ENCODE measurements at regions not wholly inside any gene's neighbourhood (a gene's known extent, or its start where the extent isn't known, plus 50 kb on each side); places are given as distances from the start of the nearest gene placed in this dataset.

DNA sequence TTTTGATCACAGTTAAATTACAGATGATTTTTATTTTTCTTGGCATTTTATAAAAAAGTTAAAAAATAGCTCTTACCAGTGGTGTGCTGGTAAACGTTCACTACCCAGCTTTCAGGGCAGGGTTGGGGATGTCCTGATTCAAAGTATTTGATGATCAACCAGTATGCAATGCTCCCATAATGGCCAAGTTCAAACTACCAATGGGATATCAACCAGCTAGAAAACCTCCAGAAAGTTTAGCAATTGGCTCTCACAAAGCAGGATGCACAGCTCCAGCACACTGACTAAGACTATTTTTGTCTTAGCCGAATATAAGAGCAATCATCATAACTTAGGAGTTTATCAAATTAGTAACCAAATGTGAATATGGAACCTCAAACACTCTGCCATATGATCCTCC, 108.0 kb upstream of the PDE5A start:
- Histone ChIP-seq H3K4me2 (ENCODE audit: low read depth, low read length, poor library complexity, severe bottlenecking) (no peak overlapping the region), H3K27ac (ENCODE audit: low read length) (no peak overlapping the region), H2AFZ (ENCODE audit: low read length) (no peak overlapping the region), H3K9ac (ENCODE audit: low read length) (no peak overlapping the region), H3K36me3 (ENCODE audit: insufficient read depth, low read length) (no peaks in the 10 kb centered on the region), H4K20me1 (ENCODE audit: insufficient read depth, low read depth, low read length) (no peaks in the 10 kb centered on the region), H3K79me2 (ENCODE audit: low read length) (no peaks in the 10 kb centered on the region), H3K4me3 (ENCODE audit: low read length) (no peak overlapping the region), H3K9me2 (replicated peaks; ENCODE audit: insufficient read depth, low read length) (no peaks in the 10 kb centered on the region), H3K9me3 (ENCODE audit: low read length) (no peaks in the 10 kb centered on the region), H3K27me3 (ENCODE audit: low read length) (no peaks in the 10 kb centered on the region), H3K4me1 (ENCODE audit: low read length) (no peaks in the 10 kb centered on the region)
- DNase-seq, result no peak

DNA sequence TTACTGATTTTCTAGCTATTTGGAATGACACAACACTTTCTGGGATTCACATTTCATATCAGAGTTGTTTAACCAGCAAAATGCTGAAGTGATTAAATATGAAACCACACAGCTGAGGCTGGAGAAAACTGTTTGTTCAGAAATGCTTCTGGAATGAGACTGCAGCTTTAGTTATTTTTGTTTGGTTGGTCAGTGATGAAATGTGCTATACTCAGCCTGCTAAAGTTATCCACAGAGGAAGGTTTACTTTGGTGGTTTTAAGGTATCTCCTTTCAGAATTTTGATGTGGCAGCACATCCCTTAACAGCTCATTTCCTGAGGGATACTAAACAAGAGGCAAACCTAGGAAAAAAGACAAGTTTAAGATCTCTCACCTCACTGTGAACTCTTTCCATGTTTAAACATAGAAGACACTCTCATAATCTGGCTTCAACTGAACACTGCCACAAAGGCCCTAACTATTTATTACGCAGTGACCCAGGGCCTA, 106.6 kb upstream of the PDE5A start:
- H3K27ac ChIP-seq (ENCODE audit: low read length), result no peak overlapping the region
- no peaks in the 10 kb centered on the region for H3K79me2 ChIP-seq (ENCODE audit: low read length)
- no peaks in the 10 kb centered on the region for H3K27me3 ChIP-seq (ENCODE audit: low read length)
- no peak overlapping the region for H3K9ac ChIP-seq (ENCODE audit: low read length)
- H2AFZ ChIP-seq (ENCODE audit: low read length), result no peak overlapping the region
- no peak overlapping the region for H3K4me2 ChIP-seq (ENCODE audit: low read depth, low read length, poor library complexity, severe bottlenecking)
- no peaks in the 10 kb centered on the region for H3K9me3 ChIP-seq (ENCODE audit: low read length)
- H4K20me1 ChIP-seq (ENCODE audit: insufficient read depth, low read depth, low read length), result no peaks in the 10 kb centered on the region
- no peak for DNase-seq
- no peaks in the 10 kb centered on the region for H3K9me2 ChIP-seq (replicated peaks; ENCODE audit: insufficient read depth, low read length)
- H3K4me3 ChIP-seq (ENCODE audit: low read length), result no peak overlapping the region
- no peaks in the 10 kb centered on the region for H3K4me1 ChIP-seq (ENCODE audit: low read length)
- H3K36me3 ChIP-seq (ENCODE audit: insufficient read depth, low read length), result no peaks in the 10 kb centered on the region

DNA sequence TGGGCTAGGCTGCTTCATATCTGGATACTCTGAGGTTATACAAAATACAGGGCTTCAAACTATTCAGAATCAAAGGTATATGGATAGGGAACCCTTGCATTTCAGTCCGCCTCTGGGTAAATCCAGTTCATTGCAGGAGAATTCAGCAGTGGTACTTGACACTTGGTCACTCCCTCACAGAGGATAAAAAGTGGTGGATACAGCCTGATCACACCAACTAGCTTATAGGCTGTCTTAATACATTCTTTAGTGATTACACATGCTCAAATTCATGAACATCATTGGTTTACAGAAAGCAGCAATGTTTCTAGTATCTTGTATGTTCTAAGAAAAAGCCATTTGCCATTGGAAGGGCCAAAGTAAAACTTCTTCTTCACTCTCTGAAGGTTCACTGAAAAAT, 104.8 kb upstream of the PDE5A start:
- Histone ChIP-seq H4K20me1 (ENCODE audit: insufficient read depth, low read depth, low read length) (no peaks in the 10 kb centered on the region), H3K79me2 (ENCODE audit: low read length) (no peaks in the 10 kb centered on the region), H2AFZ (ENCODE audit: low read length) (no peak overlapping the region), H3K27me3 (ENCODE audit: low read length) (no peaks in the 10 kb centered on the region), H3K4me1 (ENCODE audit: low read length) (no peaks in the 10 kb centered on the region), H3K9me2 (replicated peaks; ENCODE audit: insufficient read depth, low read length) (no peaks in the 10 kb centered on the region), H3K27ac (ENCODE audit: low read length) (no peak overlapping the region), H3K36me3 (ENCODE audit: insufficient read depth, low read length) (no peaks in the 10 kb centered on the region), H3K9ac (ENCODE audit: low read length) (no peak overlapping the region), H3K4me2 (ENCODE audit: low read depth, low read length, poor library complexity, severe bottlenecking) (no peak overlapping the region), H3K9me3 (ENCODE audit: low read length) (no peaks in the 10 kb centered on the region), H3K4me3 (ENCODE audit: low read length) (no peak overlapping the region)
- no peak for DNase-seq

DNA sequence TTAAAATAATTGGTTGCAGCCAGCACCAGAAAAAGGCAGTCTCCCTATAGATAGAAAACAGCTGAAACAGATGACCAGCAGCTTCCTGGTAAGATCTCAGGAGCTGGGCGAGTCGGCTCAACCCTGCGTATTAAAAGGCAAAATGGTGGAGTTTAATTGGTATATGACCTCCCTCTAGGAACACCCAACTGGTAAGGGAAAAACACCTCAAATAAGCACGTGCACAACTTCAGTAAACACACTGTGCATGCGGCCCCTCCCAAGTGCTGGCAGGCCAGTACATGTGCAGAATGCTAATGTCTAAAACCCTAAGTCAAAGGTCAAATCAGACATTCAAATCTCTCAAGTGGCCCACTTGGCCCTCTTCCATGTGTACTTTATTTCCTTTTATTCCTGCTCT, 103.2 kb upstream of the PDE5A start:
- no peaks in the 10 kb centered on the region for H4K20me1 ChIP-seq (ENCODE audit: insufficient read depth, low read depth, low read length)
- no peak overlapping the region for H3K4me2 ChIP-seq (ENCODE audit: low read depth, low read length, poor library complexity, severe bottlenecking)
- H3K9ac ChIP-seq (ENCODE audit: low read length), result no peak overlapping the region
- no peaks in the 10 kb centered on the region for H3K4me1 ChIP-seq (ENCODE audit: low read length)
- no peaks in the 10 kb centered on the region for H3K27me3 ChIP-seq (ENCODE audit: low read length)
- H3K4me3 ChIP-seq (ENCODE audit: low read length), result no peak overlapping the region
- no peaks in the 10 kb centered on the region for H3K9me3 ChIP-seq (ENCODE audit: low read length)
- no peak overlapping the region for H3K27ac ChIP-seq (ENCODE audit: low read length)
- DNase-seq, result no peak
- H3K9me2 ChIP-seq (replicated peaks; ENCODE audit: insufficient read depth, low read length), result no peaks in the 10 kb centered on the region
- H3K36me3 ChIP-seq (ENCODE audit: insufficient read depth, low read length), result no peaks in the 10 kb centered on the region
- no peak overlapping the region for H2AFZ ChIP-seq (ENCODE audit: low read length)
- no peaks in the 10 kb centered on the region for H3K79me2 ChIP-seq (ENCODE audit: low read length)

DNA sequence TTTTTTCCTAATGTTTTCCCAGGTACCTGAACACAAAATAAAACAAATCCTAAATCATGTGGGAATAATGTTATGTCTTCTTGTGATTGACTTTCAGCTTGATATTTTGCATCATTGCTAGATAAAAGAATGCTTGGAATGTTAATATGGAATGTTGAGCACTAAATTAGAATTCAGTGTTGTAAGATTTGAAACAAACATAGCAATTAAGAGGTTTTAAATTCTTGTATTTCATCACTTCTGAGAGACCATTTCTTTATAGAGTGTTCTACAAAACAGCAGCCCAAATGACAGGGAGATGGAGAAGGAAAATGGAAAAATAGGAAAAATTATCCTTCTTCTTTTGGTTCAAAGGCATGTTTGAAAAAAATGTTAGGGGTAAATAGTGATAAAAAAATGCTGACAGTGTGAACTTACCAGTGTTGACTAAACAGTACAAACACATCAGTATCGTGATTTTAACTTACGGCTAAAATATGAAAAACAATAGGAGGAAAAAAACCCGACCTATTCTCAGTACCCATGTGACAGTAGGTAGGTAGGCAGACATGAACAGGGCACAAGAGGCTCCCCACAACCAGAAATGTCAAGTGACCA, 102.6 kb upstream of the PDE5A start:
- H3K9ac ChIP-seq (ENCODE audit: low read length), result no peak overlapping the region

DNA sequence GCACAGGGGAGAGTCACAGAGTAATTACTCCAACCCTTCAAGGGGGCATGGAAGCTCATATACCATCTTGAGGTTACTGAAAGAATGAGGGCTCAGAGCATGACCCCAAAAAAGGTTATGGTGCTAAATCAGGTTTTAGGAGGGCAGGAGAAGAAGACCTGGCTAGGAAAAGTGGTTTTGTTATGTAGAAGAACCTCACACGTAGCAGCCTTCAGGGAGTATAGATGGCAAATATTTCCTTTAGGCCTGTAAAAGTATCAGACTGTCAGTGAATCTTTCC, 102.0 kb upstream of the PDE5A start:
- DNase-seq, result no peak
- H3K9ac ChIP-seq (ENCODE audit: low read length), result no peak overlapping the region
- H3K36me3 ChIP-seq (ENCODE audit: insufficient read depth, low read length), result no peaks in the 10 kb centered on the region
- no peaks in the 10 kb centered on the region for H3K9me2 ChIP-seq (replicated peaks; ENCODE audit: insufficient read depth, low read length)
- no peaks in the 10 kb centered on the region for H3K9me3 ChIP-seq (ENCODE audit: low read length)
- no peaks in the 10 kb centered on the region for H3K4me1 ChIP-seq (ENCODE audit: low read length)
- H3K27ac ChIP-seq (ENCODE audit: low read length), result no peak overlapping the region
- H3K4me2 ChIP-seq (ENCODE audit: low read depth, low read length, poor library complexity, severe bottlenecking), result no peak overlapping the region
- H3K79me2 ChIP-seq (ENCODE audit: low read length), result no peaks in the 10 kb centered on the region
- no peak overlapping the region for H2AFZ ChIP-seq (ENCODE audit: low read length)
- no peaks in the 10 kb centered on the region for H3K27me3 ChIP-seq (ENCODE audit: low read length)
- H3K4me3 ChIP-seq (ENCODE audit: low read length), result no peak overlapping the region
- no peaks in the 10 kb centered on the region for H4K20me1 ChIP-seq (ENCODE audit: insufficient read depth, low read depth, low read length)

More for the DNA sequence above, 102.6 kb upstream of the PDE5A start:
- Histone ChIP-seq H3K4me3 (ENCODE audit: low read length) (no peak overlapping the region), H3K9me2 (replicated peaks; ENCODE audit: insufficient read depth, low read length) (no peaks in the 10 kb centered on the region), H3K4me1 (ENCODE audit: low read length) (no peaks in the 10 kb centered on the region), H2AFZ (ENCODE audit: low read length) (no peak overlapping the region), H3K4me2 (ENCODE audit: low read depth, low read length, poor library complexity, severe bottlenecking) (no peak overlapping the region), H3K27ac (ENCODE audit: low read length) (no peak overlapping the region), H3K79me2 (ENCODE audit: low read length) (no peaks in the 10 kb centered on the region), H3K27me3 (ENCODE audit: low read length) (no peaks in the 10 kb centered on the region), H3K9me3 (ENCODE audit: low read length) (no peaks in the 10 kb centered on the region), H3K36me3 (ENCODE audit: insufficient read depth, low read length) (no peaks in the 10 kb centered on the region), H4K20me1 (ENCODE audit: insufficient read depth, low read depth, low read length) (no peaks in the 10 kb centered on the region)
- DNase-seq, result no peak

DNA sequence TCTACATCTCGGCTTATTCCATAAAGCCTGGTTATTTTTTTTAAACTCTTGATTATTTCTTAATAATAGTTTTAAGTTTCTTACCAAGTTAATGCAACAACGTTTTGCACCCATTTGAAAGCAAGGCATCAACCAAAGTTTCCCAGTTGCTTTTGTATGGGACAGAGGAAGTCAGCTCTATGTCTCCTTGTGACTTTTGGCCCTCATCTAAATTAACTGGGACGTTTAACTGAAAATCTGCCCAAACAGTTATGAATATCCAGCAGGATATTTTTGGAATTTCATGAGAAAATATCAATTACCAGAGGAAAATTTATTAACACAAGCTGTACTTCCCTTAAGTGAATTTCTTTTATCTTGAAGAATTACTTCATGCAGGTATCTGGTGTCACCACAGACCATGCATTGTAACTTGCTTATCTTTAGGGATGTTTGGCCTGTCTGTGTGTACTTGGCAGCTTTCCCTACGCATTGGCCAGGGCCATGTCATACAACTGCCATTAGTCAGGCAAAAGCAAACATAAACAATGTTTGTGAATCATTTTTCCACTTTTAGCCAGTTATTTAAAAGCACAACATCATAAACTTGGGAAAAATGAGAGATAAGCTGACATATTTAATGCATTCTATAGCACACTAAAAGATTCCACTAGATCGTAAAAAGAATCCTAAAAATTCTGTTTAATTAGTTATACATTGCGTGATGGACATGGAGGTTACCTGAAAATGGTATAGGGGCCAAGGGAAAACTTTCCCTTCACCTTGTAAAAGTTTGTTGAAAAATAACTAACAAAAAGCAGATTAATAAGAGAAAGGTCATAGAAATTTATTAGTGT, 101.4 kb upstream of the PDE5A start:
- no peak overlapping the region for H3K9ac ChIP-seq (ENCODE audit: low read length)
- H3K9me3 ChIP-seq (ENCODE audit: low read length), result no peaks in the 10 kb centered on the region
- no peak overlapping the region for H3K4me2 ChIP-seq (ENCODE audit: low read depth, low read length, poor library complexity, severe bottlenecking)
- no peaks in the 10 kb centered on the region for H3K79me2 ChIP-seq (ENCODE audit: low read length)
- H3K27ac ChIP-seq (ENCODE audit: low read length), result no peak overlapping the region
- no peaks in the 10 kb centered on the region for H3K9me2 ChIP-seq (replicated peaks; ENCODE audit: insufficient read depth, low read length)
- H3K36me3 ChIP-seq (ENCODE audit: insufficient read depth, low read length), result no peaks in the 10 kb centered on the region
- no peaks in the 10 kb centered on the region for H3K4me1 ChIP-seq (ENCODE audit: low read length)
- no peak overlapping the region for H2AFZ ChIP-seq (ENCODE audit: low read length)
- no peaks in the 10 kb centered on the region for H3K27me3 ChIP-seq (ENCODE audit: low read length)
- H3K4me3 ChIP-seq (ENCODE audit: low read length), result no peak overlapping the region
- DNase-seq, result no peak
- no peaks in the 10 kb centered on the region for H4K20me1 ChIP-seq (ENCODE audit: insufficient read depth, low read depth, low read length)

DNA sequence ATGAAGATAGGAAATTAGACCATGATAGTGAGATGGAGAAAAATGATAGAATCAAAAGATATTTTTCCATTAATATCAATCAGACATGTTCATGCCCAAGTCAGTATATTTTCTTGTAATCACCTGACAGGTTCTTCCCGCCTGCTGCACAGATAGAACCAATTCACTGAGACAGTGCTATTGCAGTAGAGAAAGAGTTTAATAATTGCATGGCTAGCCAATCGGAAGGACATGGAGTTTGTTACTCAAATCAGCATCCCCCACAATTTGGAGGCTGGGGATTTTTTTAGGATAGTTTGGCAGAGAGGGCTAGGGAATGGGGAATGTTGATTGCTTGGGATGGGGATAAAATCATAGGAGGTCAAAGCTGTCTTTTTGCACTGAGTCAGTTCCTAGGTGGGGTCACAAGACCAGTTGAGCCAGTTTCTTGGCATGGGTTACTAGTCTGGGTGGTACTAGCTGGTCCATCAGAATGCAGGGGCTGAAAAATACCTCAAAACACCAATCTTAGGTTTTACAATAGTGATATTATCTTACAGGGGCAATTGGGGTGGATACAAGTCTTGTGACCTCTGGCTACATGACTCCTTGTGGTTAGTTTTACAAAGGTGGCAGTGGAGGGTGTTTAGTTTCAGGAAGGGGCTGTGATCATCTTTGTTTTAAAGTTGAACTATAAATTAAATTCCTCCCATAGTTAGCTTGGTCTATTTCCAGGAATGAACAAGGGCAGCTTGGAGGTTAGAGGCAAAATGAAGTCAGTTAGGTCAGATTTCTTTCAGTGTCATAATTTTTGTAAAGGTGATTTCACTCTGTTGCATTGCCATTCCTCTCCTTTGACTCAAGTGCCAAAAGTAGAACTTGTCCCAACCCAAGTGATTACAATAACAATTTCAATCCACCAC, 100.3 kb upstream of the PDE5A start:
- H2AFZ ChIP-seq (ENCODE audit: low read length), result no peak overlapping the region
- no peaks in the 10 kb centered on the region for H3K4me1 ChIP-seq (ENCODE audit: low read length)
- DNase-seq, result no peak
- no peaks in the 10 kb centered on the region for H3K36me3 ChIP-seq (ENCODE audit: insufficient read depth, low read length)
- H3K9me2 ChIP-seq (replicated peaks; ENCODE audit: insufficient read depth, low read length), result no peaks in the 10 kb centered on the region
- H3K79me2 ChIP-seq (ENCODE audit: low read length), result no peaks in the 10 kb centered on the region
- no peaks in the 10 kb centered on the region for H3K27me3 ChIP-seq (ENCODE audit: low read length)
- H3K4me3 ChIP-seq (ENCODE audit: low read length), result no peak overlapping the region
- H3K4me2 ChIP-seq (ENCODE audit: low read depth, low read length, poor library complexity, severe bottlenecking), result no peak overlapping the region
- H3K9ac ChIP-seq (ENCODE audit: low read length), result no peak overlapping the region
- no peaks in the 10 kb centered on the region for H4K20me1 ChIP-seq (ENCODE audit: insufficient read depth, low read depth, low read length)
- H3K27ac ChIP-seq (ENCODE audit: low read length), result no peak overlapping the region
- no peaks in the 10 kb centered on the region for H3K9me3 ChIP-seq (ENCODE audit: low read length)
